ENCODE measurements at regions not wholly inside any gene's neighbourhood (a gene's known extent, or its start where the extent isn't known, plus 50 kb on each side); places are given as distances from the start of the nearest gene placed in this dataset.

- Histone ChIP-seq H3K27me3 (replicated peaks; ENCODE audit: control insufficient read depth, insufficient read depth, low read length) (no peaks in the 10 kb centered on the region), H3K4me3 (replicated peaks; ENCODE audit: low read depth, low read length) (no peak overlapping the region), H3K36me3 (ENCODE audit: control insufficient read depth, insufficient read depth, low read length) (no peaks in the 10 kb centered on the region)
- no peak for DNase-seq (ENCODE audit: extremely low read depth, insufficient read length)
- TF ChIP-seq CTCF (IDR thresholded peaks at IDR 0.05; ENCODE audit: insufficient read depth, low read length, poor library complexity, severe bottlenecking): no peak
Measured at GRCh38 chr2:82001614-82002013, 1697.1 kb upstream of the LRRTM1 start.

DNA sequence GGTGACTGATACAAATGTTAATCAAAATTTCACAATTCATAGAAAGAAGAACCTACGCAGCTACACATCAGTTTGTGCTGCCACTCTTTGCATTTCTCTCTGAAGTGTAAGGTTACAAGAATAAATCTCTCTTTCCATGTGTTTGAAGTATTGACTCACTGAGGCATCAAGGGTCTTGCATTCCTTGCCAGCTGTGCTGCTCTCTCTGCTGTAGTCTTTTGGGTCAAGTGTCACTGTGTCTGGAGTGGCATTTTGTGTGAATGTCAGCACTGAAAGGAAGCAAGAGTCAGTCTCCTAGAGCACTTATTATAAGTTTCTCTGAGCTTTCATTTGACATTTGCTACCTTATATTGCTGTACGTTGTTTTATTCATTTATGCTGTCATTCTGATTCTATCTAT, 1696.1 kb upstream of the LRRTM1 start:
- no peak for DNase-seq (ENCODE audit: extremely low read depth, insufficient read length)
- Histone ChIP-seq H3K4me3 (replicated peaks; ENCODE audit: low read depth, low read length) (no peak overlapping the region), H3K27me3 (replicated peaks; ENCODE audit: control insufficient read depth, insufficient read depth, low read length) (no peaks in the 10 kb centered on the region), H3K36me3 (ENCODE audit: control insufficient read depth, insufficient read depth, low read length) (no peaks in the 10 kb centered on the region)
- no peak for TF ChIP-seq CTCF (IDR thresholded peaks at IDR 0.05; ENCODE audit: insufficient read depth, low read length, poor library complexity, severe bottlenecking)

DNA sequence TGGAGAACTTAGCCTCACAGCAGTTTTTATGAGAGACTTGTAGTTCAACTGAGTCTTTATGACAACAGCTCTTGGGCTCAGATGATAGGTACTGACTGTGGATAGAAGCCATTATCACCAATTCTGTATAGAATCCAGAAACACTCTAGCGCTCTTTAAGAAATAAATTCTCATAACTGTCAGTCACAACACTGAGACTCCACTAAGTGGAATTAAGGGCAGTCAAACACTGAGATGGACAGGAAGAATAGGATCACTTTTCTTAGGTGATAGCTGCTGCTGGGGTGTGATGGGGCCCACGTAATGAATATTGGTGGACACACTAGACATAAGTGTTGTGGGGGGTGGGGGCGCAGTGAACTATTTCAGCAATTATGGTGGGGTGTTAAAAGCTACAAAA, 1691.8 kb upstream of the LRRTM1 start:
- DNase-seq (ENCODE audit: extremely low read depth, insufficient read length): no peak
- Histone ChIP-seq H3K27me3 (replicated peaks; ENCODE audit: control insufficient read depth, insufficient read depth, low read length) (no peaks in the 10 kb centered on the region), H3K4me3 (replicated peaks; ENCODE audit: low read depth, low read length) (no peak overlapping the region), H3K36me3 (ENCODE audit: control insufficient read depth, insufficient read depth, low read length) (no peaks in the 10 kb centered on the region)
- TF ChIP-seq CTCF (IDR thresholded peaks at IDR 0.05; ENCODE audit: insufficient read depth, low read length, poor library complexity, severe bottlenecking): no peak

- no peak for TF ChIP-seq CTCF (IDR thresholded peaks at IDR 0.05; ENCODE audit: insufficient read depth, low read length, poor library complexity, severe bottlenecking)
- no peaks in the 10 kb centered on the region for H3K36me3 ChIP-seq (ENCODE audit: control insufficient read depth, insufficient read depth, low read length)
- no peak overlapping the region for H3K4me3 ChIP-seq (replicated peaks; ENCODE audit: low read depth, low read length)
- DNase-seq (ENCODE audit: extremely low read depth, insufficient read length): no peak
- H3K27me3 ChIP-seq (replicated peaks; ENCODE audit: control insufficient read depth, insufficient read depth, low read length): no peaks in the 10 kb centered on the region
Measured at GRCh38 chr2:81991282-81991681, 1686.7 kb upstream of the LRRTM1 start.

- TF ChIP-seq CTCF (IDR thresholded peaks at IDR 0.05; ENCODE audit: insufficient read depth, low read length, poor library complexity, severe bottlenecking): no peak
- Histone ChIP-seq H3K27me3 (replicated peaks; ENCODE audit: control insufficient read depth, insufficient read depth, low read length) (no peaks in the 10 kb centered on the region), H3K4me3 (replicated peaks; ENCODE audit: low read depth, low read length) (no peak overlapping the region), H3K36me3 (ENCODE audit: control insufficient read depth, insufficient read depth, low read length) (no peaks in the 10 kb centered on the region)
- no peak for DNase-seq (ENCODE audit: extremely low read depth, insufficient read length)
Measured at GRCh38 chr2:81987370-81987769, 1682.8 kb upstream of the LRRTM1 start.

DNA sequence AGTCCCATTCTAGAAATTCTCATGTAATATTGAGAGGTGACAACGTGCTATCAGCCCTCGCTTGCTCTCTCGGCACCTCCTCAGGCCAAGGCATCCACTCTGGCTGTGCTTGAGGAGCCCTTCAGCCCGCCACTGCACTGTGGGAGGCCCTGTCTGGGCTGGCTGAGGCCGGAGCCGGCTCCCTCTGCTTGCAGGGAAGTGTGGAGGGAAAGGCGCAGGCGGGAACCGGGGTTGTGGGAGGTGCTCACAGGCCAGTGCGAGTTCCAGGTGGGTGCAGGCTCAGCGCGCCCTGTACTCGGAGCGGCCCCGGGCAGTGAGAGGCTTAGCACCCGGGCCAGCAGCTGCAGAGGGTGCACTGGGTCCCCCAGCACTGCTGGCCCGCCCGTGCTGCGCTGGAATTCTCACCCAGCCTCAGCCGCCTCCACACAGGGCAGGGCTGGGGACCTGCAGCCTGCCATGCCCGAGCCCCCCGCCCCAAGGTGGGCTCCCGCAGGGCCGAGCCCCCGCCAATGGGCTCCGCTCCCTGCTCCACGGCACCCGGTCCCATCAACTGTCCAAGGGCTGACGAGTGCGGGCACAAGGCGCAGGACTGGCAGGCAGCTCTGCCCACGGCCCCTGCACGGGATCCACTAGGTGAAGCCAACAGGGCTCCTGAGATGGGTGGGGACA, 1680.6 kb upstream of the LRRTM1 start:
- no peak for DNase-seq (ENCODE audit: extremely low read depth, insufficient read length)
- Histone ChIP-seq H3K36me3 (ENCODE audit: control insufficient read depth, insufficient read depth, low read length) (no peaks in the 10 kb centered on the region), H3K4me3 (replicated peaks; ENCODE audit: low read depth, low read length) (no peak overlapping the region), H3K27me3 (replicated peaks; ENCODE audit: control insufficient read depth, insufficient read depth, low read length) (no peaks in the 10 kb centered on the region)
- TF ChIP-seq CTCF (IDR thresholded peaks at IDR 0.05; ENCODE audit: insufficient read depth, low read length, poor library complexity, severe bottlenecking): no peak
